Middle frontal gyrus (tissue), 1 donor: ENCODE measurements at regions not wholly inside any gene's neighbourhood (a gene's known extent, or its start where the extent isn't known, plus 50 kb on each side); places are given as distances from the start of the nearest gene placed in this dataset.
A peak's percentile ranks its signal among the peaks of the same experiment; 100 is the strongest.
"Not testable (repeated sequence)": the region's sequence is repeated elsewhere in the genome, so short reads cannot be mapped to it uniquely, and the experiment has no call there.

Experiments used
- DNase-seq: peaks from one replicate; pipeline ENCODE4 v3.0.0-alpha.2; 2015; ENCODE audit warnings: low spot score; ENCODE audit errors: extremely low spot score

DNA sequence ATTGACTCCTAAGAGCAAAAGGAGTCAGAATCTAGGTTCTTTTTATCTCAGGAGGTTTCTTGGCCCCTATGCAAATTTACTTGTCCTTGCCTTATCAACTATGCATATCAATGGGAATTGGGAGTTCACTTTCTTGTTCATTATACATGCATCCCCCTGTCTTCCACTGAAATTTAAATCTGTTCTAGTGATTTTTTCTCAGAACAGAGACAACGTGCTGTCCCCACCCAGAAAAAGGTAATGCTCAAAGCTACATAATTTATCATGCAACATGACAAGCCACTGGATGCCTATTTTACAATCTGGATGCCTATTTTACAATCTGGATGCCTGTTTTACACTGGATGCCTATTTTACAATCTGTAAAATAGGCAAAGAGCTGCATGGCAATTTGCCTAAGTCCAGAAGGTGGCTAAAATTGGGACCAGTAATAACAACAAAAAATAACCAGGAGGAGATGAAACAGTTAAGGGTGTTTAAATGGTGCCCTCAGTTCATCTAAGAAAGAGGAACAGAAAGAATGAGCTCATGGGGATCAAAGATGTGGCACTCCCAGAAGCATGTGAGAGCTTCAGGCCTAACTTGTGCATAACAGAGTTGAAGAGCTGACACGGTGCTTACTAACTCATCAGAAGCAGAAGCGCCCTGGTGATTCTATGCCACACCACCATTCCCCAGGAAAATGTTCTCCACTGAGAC lies 537.8 kb upstream of the BOD1L1 start:
- no peak for DNase-seq

DNA sequence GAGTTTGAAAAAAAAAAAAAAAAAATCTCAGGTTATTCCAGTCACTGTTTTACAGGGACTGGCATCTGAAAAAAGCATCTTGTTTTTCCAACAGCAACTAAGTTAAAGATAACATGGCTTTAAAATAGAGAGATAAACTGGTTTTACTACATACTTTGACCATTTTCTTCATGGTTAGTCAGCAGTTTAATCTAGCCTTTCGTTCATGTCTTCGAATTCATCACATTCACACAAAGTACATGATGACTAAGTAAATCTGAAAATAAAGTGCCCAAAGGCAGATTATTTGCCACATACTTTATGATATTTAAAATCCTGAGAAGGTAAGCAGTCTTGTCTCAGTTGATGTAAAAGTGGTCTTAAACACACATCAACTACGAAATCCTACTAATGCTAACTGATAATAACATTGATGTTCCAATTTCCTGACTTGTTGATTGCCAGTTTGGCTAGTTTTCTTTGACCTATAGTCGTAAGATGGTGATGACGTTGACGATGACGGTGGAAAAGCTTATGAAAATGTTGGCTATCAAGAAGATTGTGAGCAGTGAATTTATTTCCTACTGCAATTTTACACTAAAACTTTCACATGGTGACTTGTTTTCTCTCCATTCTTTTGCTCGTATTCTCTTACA lies 540.5 kb upstream of the BOD1L1 start:
- no peak for DNase-seq

DNA sequence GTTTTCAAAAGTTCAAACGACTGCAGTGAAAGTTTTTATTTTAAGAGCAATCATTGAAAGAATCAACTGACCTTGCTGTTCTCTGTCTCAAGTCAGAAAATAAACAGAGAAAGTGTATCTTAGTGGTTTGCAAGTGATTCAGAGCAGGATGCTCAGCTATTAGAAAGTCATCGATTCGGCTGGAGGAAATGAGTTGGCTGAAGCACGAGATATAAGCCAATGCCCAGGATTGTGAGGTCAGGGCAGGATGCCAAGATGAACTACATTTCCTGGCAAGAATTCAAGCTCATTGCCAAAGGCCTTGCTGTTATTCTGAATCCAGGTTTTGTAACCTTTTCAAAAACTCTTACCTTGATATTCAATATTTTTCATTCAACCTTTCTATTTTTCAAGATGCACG lies 541.4 kb upstream of the BOD1L1 start:
- no peak for DNase-seq

DNA sequence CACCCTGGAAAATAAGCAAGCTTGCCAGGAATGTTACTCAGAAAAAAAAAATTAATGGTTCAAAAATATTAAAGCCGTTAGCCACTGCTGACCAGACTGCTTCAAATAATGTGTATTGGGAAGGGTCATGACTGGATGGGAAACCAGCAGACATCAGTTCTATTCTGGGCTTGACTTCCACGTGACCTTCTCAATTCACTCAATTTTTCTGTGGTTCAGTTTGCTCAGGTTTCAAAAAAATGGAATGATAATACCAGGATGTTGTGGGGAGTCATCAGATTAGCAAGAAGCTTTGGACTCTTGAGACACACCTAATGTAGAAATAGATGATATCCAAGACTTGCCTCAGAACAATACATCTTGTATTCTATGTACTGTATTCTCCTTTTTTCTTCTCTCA lies 541.9 kb upstream of the BOD1L1 start:
- no peak for DNase-seq

GRCh38 chr4:14169940-14170339 lies 542.4 kb upstream of the BOD1L1 start:
- DNase-seq: not testable (repeated sequence)

- DNase-seq: no peak
These were observed 549.1 kb upstream of the BOD1L1 start for GRCh38 chr4:14176613-14177012.

GRCh38 chr4:14177987-14178386 lies 550.5 kb upstream of the BOD1L1 start:
- no peak for DNase-seq

- no peak for DNase-seq
These were observed 550.9 kb upstream of the BOD1L1 start for GRCh38 chr4:14178421-14178820.

DNA sequence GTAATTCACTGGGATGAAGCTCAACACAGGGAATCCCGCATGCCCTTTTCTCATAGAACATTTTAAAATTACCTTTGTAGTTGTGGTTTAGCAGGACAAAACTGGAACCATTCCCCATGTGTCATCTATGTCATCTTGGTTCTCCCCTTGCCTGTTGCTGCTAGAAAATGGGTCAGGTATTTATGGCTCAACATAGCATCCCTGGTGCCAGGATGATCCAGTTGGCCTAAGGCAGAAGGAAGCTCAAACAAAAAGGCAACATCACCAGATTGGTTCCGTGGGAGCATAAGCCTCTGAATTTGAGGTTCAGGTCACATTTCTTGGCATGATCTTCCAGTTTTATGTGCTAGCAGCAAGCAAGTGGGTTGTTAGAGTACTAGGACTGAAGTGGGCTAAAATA lies 552.6 kb upstream of the BOD1L1 start:
- no peak for DNase-seq

DNA sequence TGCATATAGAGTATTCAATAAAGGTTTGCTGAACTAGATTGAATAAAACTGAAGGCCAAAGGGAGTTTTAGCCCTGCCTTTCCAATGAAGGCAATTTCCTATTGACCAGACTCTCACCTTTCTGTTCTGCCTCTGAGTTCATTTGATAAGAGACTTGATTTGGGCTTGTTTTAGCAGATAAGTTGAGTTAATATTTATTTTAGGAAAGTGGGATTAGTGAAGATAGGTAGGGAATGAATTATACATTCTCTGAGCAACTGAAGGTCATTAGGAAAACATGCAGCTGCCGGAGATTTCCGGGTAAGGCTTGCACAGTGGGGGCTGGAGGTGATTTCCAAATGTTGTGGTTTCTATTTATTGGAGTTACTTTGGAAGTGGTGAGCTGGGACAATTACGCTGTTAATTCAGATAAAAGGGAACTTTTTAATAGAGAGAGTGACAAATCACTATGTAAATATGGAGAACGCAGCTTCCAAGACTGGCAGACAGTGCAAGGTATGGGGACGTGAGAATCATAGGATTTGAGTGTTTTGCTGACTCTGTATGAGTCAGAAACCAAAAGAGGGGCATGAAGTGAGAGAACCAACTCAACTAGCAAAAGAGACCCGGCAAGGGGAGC lies 553.6 kb upstream of the BOD1L1 start:
- DNase-seq: no peak

- DNase-seq: no peak
These were observed 554.6 kb upstream of the BOD1L1 start for GRCh38 chr4:14182148-14182547.

GRCh38 chr4:14184265-14184664 lies 556.7 kb upstream of the BOD1L1 start:
- DNase-seq: no peak

- DNase-seq: no peak
These were observed 557.2 kb upstream of the BOD1L1 start for GRCh38 chr4:14184767-14185166.

DNA sequence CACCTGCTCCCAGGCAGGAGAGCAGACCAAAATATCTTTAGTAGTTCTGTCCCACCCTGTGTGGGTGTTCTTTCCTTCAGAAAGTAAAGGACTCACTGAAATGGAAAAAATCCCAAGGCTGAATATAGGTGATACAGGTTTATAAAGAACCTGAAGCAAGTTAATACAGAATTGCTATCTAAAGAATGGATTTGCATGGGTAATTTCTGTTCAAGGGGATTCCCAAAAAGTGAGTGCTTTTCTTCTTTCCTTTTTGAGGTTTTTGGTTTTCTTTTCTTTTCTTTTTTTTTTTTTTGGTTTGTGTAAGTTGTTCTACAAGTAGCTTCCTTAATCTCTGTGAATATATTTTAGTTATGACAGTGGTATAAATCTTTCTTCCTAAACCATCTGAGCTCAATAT lies 560.7 kb upstream of the BOD1L1 start:
- DNase-seq: no peak

DNA sequence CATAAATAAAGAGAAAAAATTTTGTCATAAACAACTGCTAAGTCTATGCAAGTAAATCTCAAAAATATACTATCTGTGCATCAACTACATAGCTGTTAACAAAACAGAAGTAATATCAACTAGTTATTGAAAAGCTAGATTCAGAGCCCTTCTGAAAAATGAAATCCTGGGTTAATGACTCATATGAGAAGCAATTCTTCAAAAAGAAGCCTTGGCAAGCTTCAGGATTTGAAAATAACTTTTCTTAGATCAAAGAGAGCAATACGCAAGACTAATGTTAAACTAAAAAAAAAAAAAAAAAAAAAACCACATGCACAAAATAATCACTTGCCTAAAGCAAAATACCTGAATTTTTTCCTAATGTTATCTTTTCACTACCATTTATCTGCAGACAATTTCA lies 566.1 kb upstream of the BOD1L1 start:
- no peak for DNase-seq

- no peak for DNase-seq
These were observed 568.6 kb upstream of the BOD1L1 start for GRCh38 chr4:14196131-14196530.

GRCh38 chr4:14215116-14215770 lies 587.7 kb upstream of the BOD1L1 start:
- DNase-seq: no peak

DNA sequence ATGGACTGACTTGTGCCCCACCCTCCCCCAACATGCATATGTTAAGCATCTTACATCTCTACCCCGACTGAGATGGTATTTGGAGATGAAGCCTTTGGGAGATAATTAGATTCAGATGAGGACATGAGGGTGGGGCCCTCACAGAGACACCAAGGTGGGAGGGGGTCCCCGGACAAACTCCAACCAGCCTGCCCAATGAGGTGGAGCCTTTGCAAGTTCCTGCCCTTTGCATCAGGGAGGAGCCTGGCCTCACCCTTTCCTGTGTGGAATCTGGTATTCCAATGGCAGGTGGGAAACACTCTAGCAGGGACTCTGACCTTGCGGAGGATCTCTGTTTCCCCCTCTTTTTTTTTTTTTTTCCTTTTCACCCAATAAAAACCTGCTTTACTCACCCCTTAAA lies 589.9 kb upstream of the BOD1L1 start:
- no peak for DNase-seq

- DNase-seq: peak; percentile 51
These were observed 591.1 kb upstream of the BOD1L1 start for GRCh38 chr4:14218641-14219040.

- DNase-seq: no peak
These were observed 593.7 kb upstream of the BOD1L1 start for GRCh38 chr4:14221176-14221575.

DNA sequence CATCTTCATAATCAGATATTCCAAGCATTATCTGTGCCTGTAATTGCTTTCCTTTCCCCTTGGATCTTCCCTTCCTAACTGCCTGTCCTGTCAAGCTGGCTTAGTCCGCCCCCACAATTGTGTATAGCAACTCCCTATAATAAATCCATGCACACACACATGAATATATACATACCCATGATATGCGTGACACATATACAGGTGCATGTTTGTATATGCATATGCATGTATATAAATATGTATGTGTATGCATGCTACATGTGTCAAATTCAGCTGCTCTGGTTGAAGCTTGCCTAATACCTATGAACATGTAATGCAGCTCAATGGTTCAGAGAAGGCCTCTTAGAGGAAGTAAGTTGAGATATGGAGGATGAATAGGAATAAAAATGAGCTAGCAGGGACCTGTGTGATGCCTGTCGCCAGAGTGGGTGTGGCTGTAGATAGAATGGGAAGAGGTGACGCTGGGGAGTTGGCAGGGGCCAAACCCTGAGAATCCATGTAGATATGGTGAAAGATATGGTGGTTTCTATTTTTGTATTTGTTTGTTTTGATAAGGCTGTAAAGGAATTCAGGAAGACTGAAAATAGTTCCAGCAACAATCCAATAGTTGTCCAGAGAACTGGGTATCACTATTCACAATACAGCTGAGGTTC lies 595.0 kb upstream of the BOD1L1 start:
- no peak for DNase-seq

GRCh38 chr4:14223461-14223860 lies 595.9 kb upstream of the BOD1L1 start:
- no peak for DNase-seq
